Panc1 (cell line): ENCODE measurements at regions not wholly inside any gene's neighbourhood (a gene's known extent, or its start where the extent isn't known, plus 50 kb on each side); places are given as distances from the start of the nearest gene placed in this dataset.

Source experiments
- ATAC-seq: fragments of 200-7000 bp; cut with Tn5 transposase; 2 replicates; pipeline ENCODE4 v1.9.1; 2020; ENCODE audit warnings: mild to moderate bottlenecking, moderate library complexity
- BruUV-seq: library from RNA; stranded (reverse); fragments of 400-500 nt; replicated peaks from 2 replicates; lab custom pipeline; 2021; lab: Mats Ljungman, UMichigan
- CTCF ChIA-PET: fragments of 300-600 bp; sonication (Branson Sonifier 250); formaldehyde crosslinking; loops from one replicate; lab custom pipeline; 2022; ENCODE audit warnings: antibody characterized with exemption; lab: Charles Lee
- POLR2A ChIA-PET: fragments of 300-600 bp; sonication (Branson Sonifier 250); formaldehyde crosslinking; loops from one replicate; lab custom pipeline; 2022; ENCODE audit warnings: antibody characterized with exemption; lab: Charles Lee
- DNase-seq: peaks from one replicate; pipeline ENCODE4 v3.0.0-alpha.2; 2010; ENCODE audit warnings: low read depth, low spot score
- H3K27ac ChIP-seq: 2 replicates; pipeline ENCODE4 v1.5.1; 2011; ENCODE audit warnings: mild to moderate bottlenecking, low read length, inconsistent platforms
- H3K27me3 ChIP-seq: fragments of 200-500 bp; sonication (Bioruptor generic); 2 replicates; pipeline ENCODE4 v1.6.0; 2014; ENCODE audit warnings: low read length, inconsistent platforms; ENCODE audit not compliant: control insufficient read depth, insufficient read depth
- H3K36me3 ChIP-seq: fragments of 200-500 bp; sonication (Bioruptor generic); 2 replicates; pipeline ENCODE4 v1.5.1; 2014; ENCODE audit warnings: inconsistent platforms, mild to moderate bottlenecking, low read length, moderate library complexity; ENCODE audit not compliant: control insufficient read depth, insufficient read depth
- H3K4me1 ChIP-seq: 2 replicates; pipeline ENCODE4 v1.5.1; 2011; ENCODE audit warnings: inconsistent platforms, mild to moderate bottlenecking, low read length, moderate library complexity; ENCODE audit not compliant: control insufficient read depth, insufficient read depth
- H3K4me3 ChIP-seq, 2 experiments: 2 replicates each; pipeline ENCODE4 v1.5.1; 2011 to 2012; ENCODE audit warnings: low read depth in 2 of 2, low read length in 2 of 2, mild to moderate bottlenecking in 2 of 2, inconsistent platforms in 1 of 2, moderate library complexity in 1 of 2
- H3K9me3 ChIP-seq: fragments of 200-500 bp; sonication (Bioruptor generic); 2 replicates; pipeline ENCODE4 v1.5.1; 2014; ENCODE audit warnings: low read depth, mild to moderate bottlenecking, inconsistent platforms, low read length, moderate library complexity; ENCODE audit not compliant: control insufficient read depth, insufficient read depth
- CTCF ChIP-seq: fragments of 450-650 bp; IDR thresholded peaks from 2 replicates; pipeline ENCODE4 v1.5.1; 2017; ENCODE audit warnings: mild to moderate bottlenecking
- POLR2AphosphoS5 ChIP-seq: IDR thresholded peaks from 2 replicates; pipeline ENCODE4 v1.6.1; 2012; ENCODE audit warnings: mild to moderate bottlenecking, low read depth, low read length, moderate library complexity
- REST ChIP-seq, 2 experiments: IDR thresholded peaks; 2 replicates each; pipeline ENCODE4 v1.6.1; 2011 to 2012; ENCODE audit warnings: low read depth in 2 of 2, control low read depth in 1 of 2, low read length in 1 of 2, mild to moderate bottlenecking in 1 of 2, moderate library complexity in 1 of 2; ENCODE audit not compliant: insufficient read depth in 1 of 2
- SIN3A ChIP-seq: IDR thresholded peaks from 2 replicates; pipeline ENCODE4 v1.6.1; 2012; ENCODE audit warnings: low read depth, mild to moderate bottlenecking, low read length, moderate library complexity, borderline replicate concordance; ENCODE audit not compliant: insufficient read depth
- TCF7L2 ChIP-seq: IDR thresholded peaks from 2 replicates; pipeline ENCODE4 v1.6.1; 2011; ENCODE audit warnings: mild to moderate bottlenecking, low read depth, low read length, inconsistent platforms
- in situ Hi-C: cut with HindIII; loops from 2 replicates; pipeline ENCODE4 v1.10.0; 2016; ENCODE audit warnings: low sequenced_read_pairs, low pct_unique_long_range_greater_than_20kb
- intact Hi-C: fragments of 100-400 bp; cut with micrococcal nuclease; formaldehyde crosslinking; loops from one replicate; pipeline ENCODE4 v1.10.0; 2022; ENCODE audit not compliant: unreplicated experiment

- H3K27ac ChIP-seq: no peak overlapping the region
- peaks cover 3% of the 10 kb centered on the region; the same call in 1 of the 2 replicates for H3K4me1 ChIP-seq
- H3K36me3 ChIP-seq: no peaks in the 10 kb centered on the region
- peaks cover 10% of the 10 kb centered on the region for H3K27me3 ChIP-seq
- peak overlapping the region in 1 of 2 experiments; percentile 64; a peak in 2 of 4 replicates for H3K4me3 ChIP-seq
- intact Hi-C loops: loop anchor here (10.0 kb wide), 1 partner anchor 168 kb away; no protein-coding TSS in a partner anchor
- ATAC-seq: peak; percentile 43
- BruUV-seq: no TSS peak
- H3K9me3 ChIP-seq: no peaks in the 10 kb centered on the region
- in situ Hi-C loops: no loop called here
- no peak for TF ChIP-seq REST (IDR thresholded peaks at IDR 0.05; ENCODE audit: insufficient read depth in 1 of 2, low read depth in 2 of 2, low read length in 1 of 2)
- peak; percentile 52 for TF ChIP-seq CTCF
- DNase-seq: no peak
- POLR2A ChIA-PET: no interaction called here
- CTCF ChIA-PET: interaction anchor here (0.6 kb wide), 2 partner anchors 729 to 871 kb away, joined by 3 to 6 read pairs; no protein-coding TSS in a partner anchor
Measured at GRCh38 chr12:62192903-62193250, 67.3 kb upstream of the USP15 start.

- Histone ChIP-seq H3K27ac (no peak overlapping the region), H3K4me3 (no peak overlapping the region), H3K27me3 (peaks cover 10% of the 10 kb centered on the region), H3K36me3 (no peaks in the 10 kb centered on the region), H3K4me1 (peaks cover 3% of the 10 kb centered on the region; the same call in 1 of the 2 replicates), H3K9me3 (no peaks in the 10 kb centered on the region)
- BruUV-seq: no TSS peak
- intact Hi-C loops (loop anchor here (10.0 kb wide), 1 partner anchor 169 kb away; no protein-coding TSS in a partner anchor), in situ Hi-C loops (no loop called here)
- ChIA-PET POLR2A (no interaction called here), CTCF (no interaction called here)
- ATAC-seq (no peak), DNase-seq (no peak)
- TF ChIP-seq REST (IDR thresholded peaks at IDR 0.05; ENCODE audit: insufficient read depth in 1 of 2, low read depth in 2 of 2, low read length in 1 of 2) (no peak), POLR2AphosphoS5 (no peak), CTCF (no peak), SIN3A (no peak), TCF7L2 (no peak)
Measured at GRCh38 chr12:62194031-62194430, 66.2 kb upstream of the USP15 start.
